ENCODE measurements at regions not wholly inside any gene's neighbourhood (a gene's known extent, or its start where the extent isn't known, plus 50 kb on each side); places are given as distances from the start of the nearest gene placed in this dataset.
"Not testable (repeated sequence)": the region's sequence is repeated elsewhere in the genome, so short reads cannot be mapped to it uniquely, and the experiment has no call there.

GRCh38 chr13:97542102-97542685, 108.2 kb downstream of the RAP2A start:
- H3K27ac Mint-ChIP-seq: no peak overlapping the region
- ATAC-seq (no peak), DNase-seq (no peak)
- no peaks in the 10 kb centered on the region for H3K9me3 Mint-ChIP-seq (ENCODE audit: low read depth)
- ChIA-PET POLR2A (interaction anchor here (0.6 kb wide), 1 partner anchor 552 kb away, joined by 3 read pairs; no protein-coding TSS in a partner anchor), CTCF (no interaction called here)
- intact Hi-C loops (cut with DNase I, micrococcal nuclease): loop anchor here in 1 of 2 experiments (5.0 kb wide), 1 partner anchor 415 kb away; no protein-coding TSS in a partner anchor
- H3K36me3 Mint-ChIP-seq (ENCODE audit: low read depth): no peaks in the 10 kb centered on the region
- peaks cover 7% of the 10 kb centered on the region for H3K4me1 Mint-ChIP-seq
- peaks cover 12% of the 10 kb centered on the region for H3K27me3 Mint-ChIP-seq
- no peak overlapping the region for H3K4me3 Mint-ChIP-seq

GRCh38 chr13:97544031-97544765, 110.2 kb downstream of the RAP2A start:
- DNase-seq (no peak), ATAC-seq (no peak)
- Mint-ChIP-seq H3K4me3 (no peak overlapping the region), H3K27me3 (peaks cover 16% of the 10 kb centered on the region), H3K4me1 (peaks cover 7% of the 10 kb centered on the region), H3K9me3 (ENCODE audit: low read depth) (no peaks in the 10 kb centered on the region), H3K27ac (no peak overlapping the region), H3K36me3 (ENCODE audit: low read depth) (no peaks in the 10 kb centered on the region)
- POLR2A ChIA-PET: no interaction called here
- intact Hi-C loops (cut with DNase I, micrococcal nuclease): loop anchor here in 1 of 2 experiments (5.0 kb wide), 1 partner anchor 417 kb away; no protein-coding TSS in a partner anchor
- CTCF ChIA-PET: no interaction called here

GRCh38 chr13:97544971-97545499, 111.1 kb downstream of the RAP2A start:
- ATAC-seq; CTCF ChIA-PET; H3K4me1 Mint-ChIP-seq; POLR2A ChIA-PET; H3K9me3 Mint-ChIP-seq (ENCODE audit: low read depth); H3K4me3 Mint-ChIP-seq; H3K27ac Mint-ChIP-seq; DNase-seq; H3K36me3 Mint-ChIP-seq (ENCODE audit: low read depth): not testable (repeated sequence)
- H3K27me3 Mint-ChIP-seq: peaks cover 16% of the 10 kb centered on the region
- intact Hi-C loops (cut with DNase I, micrococcal nuclease): loop anchor here in 1 of 2 experiments (5.0 kb wide), 1 partner anchor 418 kb away; no protein-coding TSS in a partner anchor

GRCh38 chr13:97548138-97548537, 114.2 kb downstream of the RAP2A start:
- intact Hi-C loops (cut with DNase I, micrococcal nuclease): no loop called here
- POLR2A ChIA-PET: no interaction called here

GRCh38 chr13:97548711-97549110, 114.7 kb downstream of the RAP2A start:
- intact Hi-C loops (cut with DNase I, micrococcal nuclease): no loop called here
- ATAC-seq: no peak

More at GRCh38 chr13:97548138-97548537, 114.2 kb downstream of the RAP2A start:
- Mint-ChIP-seq H3K4me1 (no peaks in the 10 kb centered on the region), H3K27ac (no peak overlapping the region), H3K36me3 (ENCODE audit: low read depth) (no peaks in the 10 kb centered on the region), H3K27me3 (peaks cover 14% of the 10 kb centered on the region), H3K4me3 (no peak overlapping the region), H3K9me3 (ENCODE audit: low read depth) (no peaks in the 10 kb centered on the region)
- DNase-seq: no peak
- no peak for ATAC-seq
- CTCF ChIA-PET: interaction anchor here (0.9 kb wide), 1 partner anchor 61 kb away, joined by 3 read pairs; no protein-coding TSS in a partner anchor

GRCh38 chr13:97549201-97549600, 115.2 kb downstream of the RAP2A start:
- ChIA-PET POLR2A (no interaction called here), CTCF (interaction anchor here (0.7 kb wide), 1 partner anchor 66 kb away, joined by 3 read pairs; no protein-coding TSS in a partner anchor)
- Mint-ChIP-seq H3K4me1 (no peaks in the 10 kb centered on the region), H3K27ac (no peak overlapping the region), H3K36me3 (ENCODE audit: low read depth) (no peaks in the 10 kb centered on the region), H3K4me3 (no peak overlapping the region), H3K9me3 (ENCODE audit: low read depth) (no peaks in the 10 kb centered on the region), H3K27me3 (peaks cover 14% of the 10 kb centered on the region)
- ATAC-seq (no peak), DNase-seq (no peak)
- intact Hi-C loops (cut with DNase I, micrococcal nuclease): no loop called here

More at GRCh38 chr13:97548711-97549110, 114.7 kb downstream of the RAP2A start:
- Mint-ChIP-seq H3K9me3 (ENCODE audit: low read depth) (no peaks in the 10 kb centered on the region), H3K4me1 (no peaks in the 10 kb centered on the region), H3K4me3 (no peak overlapping the region), H3K27ac (no peak overlapping the region), H3K36me3 (ENCODE audit: low read depth) (no peaks in the 10 kb centered on the region), H3K27me3 (peaks cover 14% of the 10 kb centered on the region)
- CTCF ChIA-PET: interaction anchor here (0.9 kb wide), 1 partner anchor 61 kb away, joined by 3 read pairs; no protein-coding TSS in a partner anchor
- no peak for DNase-seq
- POLR2A ChIA-PET: no interaction called here

GRCh38 chr13:97554496-97554895, 120.5 kb downstream of the RAP2A start:
- ChIA-PET CTCF (no interaction called here), POLR2A (no interaction called here)
- no peak overlapping the region for H3K27ac Mint-ChIP-seq
- no peak for ATAC-seq
- H3K4me1 Mint-ChIP-seq: no peaks in the 10 kb centered on the region
- H3K4me3 Mint-ChIP-seq: no peak overlapping the region
- H3K36me3 Mint-ChIP-seq (ENCODE audit: low read depth): no peaks in the 10 kb centered on the region
- H3K9me3 Mint-ChIP-seq (ENCODE audit: low read depth): no peaks in the 10 kb centered on the region
- no peak for DNase-seq
- intact Hi-C loops (cut with DNase I, micrococcal nuclease): no loop called here
- peaks cover 2% of the 10 kb centered on the region for H3K27me3 Mint-ChIP-seq

- H3K27me3 Mint-ChIP-seq: peaks cover 4% of the 10 kb centered on the region
- H3K27ac Mint-ChIP-seq: no peak overlapping the region
Measured at GRCh38 chr13:97555034-97555433, 121.1 kb downstream of the RAP2A start.

GRCh38 chr13:97559030-97559429, 125.1 kb downstream of the RAP2A start:
- no peaks in the 10 kb centered on the region for H3K36me3 Mint-ChIP-seq (ENCODE audit: low read depth)
- no peak overlapping the region for H3K27ac Mint-ChIP-seq
- peaks cover 9% of the 10 kb centered on the region for H3K27me3 Mint-ChIP-seq
- H3K4me1 Mint-ChIP-seq: no peaks in the 10 kb centered on the region
- intact Hi-C loops (cut with DNase I, micrococcal nuclease): no loop called here
- ATAC-seq (no peak), DNase-seq (no peak)
- ChIA-PET POLR2A (no interaction called here), CTCF (no interaction called here)
- H3K9me3 Mint-ChIP-seq (ENCODE audit: low read depth): no peaks in the 10 kb centered on the region
- H3K4me3 Mint-ChIP-seq: no peak overlapping the region

More at GRCh38 chr13:97555034-97555433, 121.1 kb downstream of the RAP2A start:
- Mint-ChIP-seq H3K4me1 (no peaks in the 10 kb centered on the region), H3K4me3 (no peak overlapping the region), H3K36me3 (ENCODE audit: low read depth) (no peaks in the 10 kb centered on the region), H3K9me3 (ENCODE audit: low read depth) (no peaks in the 10 kb centered on the region)
- DNase-seq (no peak), ATAC-seq (no peak)
- CTCF ChIA-PET: no interaction called here
- intact Hi-C loops (cut with DNase I, micrococcal nuclease): no loop called here
- POLR2A ChIA-PET: no interaction called here

GRCh38 chr13:97559981-97560380, 126.0 kb downstream of the RAP2A start:
- ChIA-PET POLR2A (no interaction called here), CTCF (no interaction called here)
- Mint-ChIP-seq H3K4me3 (no peak overlapping the region), H3K9me3 (ENCODE audit: low read depth) (no peaks in the 10 kb centered on the region), H3K27ac (no peak overlapping the region), H3K36me3 (ENCODE audit: low read depth) (no peaks in the 10 kb centered on the region), H3K4me1 (no peaks in the 10 kb centered on the region), H3K27me3 (peaks cover 13% of the 10 kb centered on the region)
- no peak for DNase-seq
- ATAC-seq: no peak
- intact Hi-C loops (cut with DNase I, micrococcal nuclease): no loop called here

GRCh38 chr13:97561182-97561581, 127.2 kb downstream of the RAP2A start:
- POLR2A ChIA-PET: no interaction called here
- H3K4me1 Mint-ChIP-seq: no peaks in the 10 kb centered on the region
- CTCF ChIA-PET: no interaction called here
- no peaks in the 10 kb centered on the region for H3K9me3 Mint-ChIP-seq (ENCODE audit: low read depth)
- no peak overlapping the region for H3K4me3 Mint-ChIP-seq
- no peaks in the 10 kb centered on the region for H3K36me3 Mint-ChIP-seq (ENCODE audit: low read depth)
- ATAC-seq (no peak), DNase-seq (no peak)
- peaks cover 16% of the 10 kb centered on the region for H3K27me3 Mint-ChIP-seq
- intact Hi-C loops (cut with DNase I, micrococcal nuclease): no loop called here
- H3K27ac Mint-ChIP-seq: no peak overlapping the region

GRCh38 chr13:97562962-97563361, 129.0 kb downstream of the RAP2A start:
- POLR2A ChIA-PET: no interaction called here
- CTCF ChIA-PET: no interaction called here
- H3K4me1 Mint-ChIP-seq: no peaks in the 10 kb centered on the region
- no peak for DNase-seq
- H3K9me3 Mint-ChIP-seq (ENCODE audit: low read depth): no peaks in the 10 kb centered on the region
- intact Hi-C loops (cut with DNase I, micrococcal nuclease): no loop called here
- H3K36me3 Mint-ChIP-seq (ENCODE audit: low read depth): no peaks in the 10 kb centered on the region
- no peak overlapping the region for H3K4me3 Mint-ChIP-seq
- peaks cover 22% of the 10 kb centered on the region for H3K27me3 Mint-ChIP-seq
- no peak for ATAC-seq
- no peak overlapping the region for H3K27ac Mint-ChIP-seq

Data from activated CD4-positive, alpha-beta T cell treated with anti-CD3 and anti-CD28 coated beads for 36 hours (primary cell).